Fibroblast of lung (primary cell): ENCODE measurements at regions not wholly inside any gene's neighbourhood (a gene's known extent, or its start where the extent isn't known, plus 50 kb on each side); places are given as distances from the start of the nearest gene placed in this dataset.

Experiments used
- EZH2 ChIP-seq: IDR thresholded peaks from 2 replicates; pipeline ENCODE4 v1.5.1; 2012; ENCODE audit warnings: low read length, control low read depth, mild to moderate bottlenecking; ENCODE audit errors: missing control alignments
- TF ChIP-seq, protein P1 (sequence below), 2 donors: IDR thresholded peaks in 1 of 2; conservative IDR thresholded peaks in 1 of 2; 1 replicate in 1 of 2; 2 replicates in 1 of 2; pipeline ENCODE4 v1.5.1; 2011 to 2012; ENCODE audit warnings: low read length in 2 of 2, control low read depth in 1 of 2, inconsistent platforms in 1 of 2, low read depth in 1 of 2, mild to moderate bottlenecking in 1 of 2

DNA sequence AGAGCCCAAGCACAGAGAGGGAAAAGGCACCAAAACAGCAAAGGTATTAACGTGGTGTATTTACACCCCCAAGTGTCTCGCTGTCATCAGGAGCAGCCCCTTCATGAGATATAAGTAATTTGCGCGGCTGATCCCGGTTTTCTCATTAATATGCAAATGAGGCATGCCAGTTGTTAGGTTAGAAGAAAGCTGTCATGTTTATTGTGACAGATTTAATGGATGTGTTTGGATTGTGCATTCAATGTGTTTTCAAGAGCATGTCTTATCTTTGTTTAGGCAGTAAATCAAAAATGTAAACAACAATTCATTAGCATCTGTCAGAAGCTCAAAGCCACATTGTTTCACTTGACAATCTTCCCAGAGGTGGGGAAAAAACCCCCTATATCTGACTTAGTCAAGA lies 56.5 kb upstream of the CTBP2 start:
- TF ChIP-seq EZH2, result no peak
- TF ChIP-seq, protein P1, sequence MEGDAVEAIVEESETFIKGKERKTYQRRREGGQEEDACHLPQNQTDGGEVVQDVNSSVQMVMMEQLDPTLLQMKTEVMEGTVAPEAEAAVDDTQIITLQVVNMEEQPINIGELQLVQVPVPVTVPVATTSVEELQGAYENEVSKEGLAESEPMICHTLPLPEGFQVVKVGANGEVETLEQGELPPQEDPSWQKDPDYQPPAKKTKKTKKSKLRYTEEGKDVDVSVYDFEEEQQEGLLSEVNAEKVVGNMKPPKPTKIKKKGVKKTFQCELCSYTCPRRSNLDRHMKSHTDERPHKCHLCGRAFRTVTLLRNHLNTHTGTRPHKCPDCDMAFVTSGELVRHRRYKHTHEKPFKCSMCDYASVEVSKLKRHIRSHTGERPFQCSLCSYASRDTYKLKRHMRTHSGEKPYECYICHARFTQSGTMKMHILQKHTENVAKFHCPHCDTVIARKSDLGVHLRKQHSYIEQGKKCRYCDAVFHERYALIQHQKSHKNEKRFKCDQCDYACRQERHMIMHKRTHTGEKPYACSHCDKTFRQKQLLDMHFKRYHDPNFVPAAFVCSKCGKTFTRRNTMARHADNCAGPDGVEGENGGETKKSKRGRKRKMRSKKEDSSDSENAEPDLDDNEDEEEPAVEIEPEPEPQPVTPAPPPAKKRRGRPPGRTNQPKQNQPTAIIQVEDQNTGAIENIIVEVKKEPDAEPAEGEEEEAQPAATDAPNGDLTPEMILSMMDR (conservative IDR thresholded peaks at IDR 0.05 in 1 of 2, IDR thresholded peaks at IDR 0.05 in 1 of 2; ENCODE audit: low read depth in 1 of 2, low read length in 2 of 2), result no peak
